ENCODE measurements at regions not wholly inside any gene's neighbourhood (a gene's known extent, or its start where the extent isn't known, plus 50 kb on each side); places are given as distances from the start of the nearest gene placed in this dataset.

DNA sequence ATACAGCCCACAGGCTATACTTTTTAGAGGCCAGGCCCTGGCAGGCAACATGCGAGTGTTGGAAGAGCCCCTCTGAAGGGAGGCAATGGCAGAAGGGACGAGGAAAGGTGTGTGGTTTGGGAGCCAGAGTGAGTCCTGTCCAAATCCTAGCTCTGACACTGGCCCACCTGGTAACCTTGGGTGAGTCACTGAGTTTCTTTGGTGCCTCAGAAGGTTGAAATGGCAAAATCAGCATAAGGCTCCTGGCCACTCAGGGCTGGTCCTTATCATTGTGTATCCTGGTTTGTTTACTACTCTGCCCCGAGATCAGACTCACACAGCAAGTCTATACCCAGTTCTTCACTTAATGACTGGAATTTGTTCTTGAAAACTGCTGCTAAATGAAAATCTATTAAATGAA lies 71.4 kb upstream of the TLE3 start:
- Histone ChIP-seq H3K9me3 (ENCODE audit: insufficient read depth, low read length) (peaks cover 4% of the 10 kb centered on the region; the same call in 1 of the 2 replicates), H3K4me3 (ENCODE audit: insufficient read length, low read depth) (no peak overlapping the region), H3K27me3 (ENCODE audit: insufficient read depth, insufficient read length) (no peaks in the 10 kb centered on the region), H3K4me1 (ENCODE audit: insufficient read depth, insufficient read length) (peaks cover 12% of the 10 kb centered on the region), H3K36me3 (ENCODE audit: insufficient read depth, insufficient read length, low read length) (no peaks in the 10 kb centered on the region), H3K9ac (ENCODE audit: insufficient read length, low read depth) (no peak overlapping the region)
- no peak for DNase-seq (ENCODE audit: low read depth, low spot score)
- TF ChIP-seq YY1 (IDR thresholded peaks at IDR 0.05; ENCODE audit: insufficient read depth, insufficient read length) (no peak), SUZ12 (IDR thresholded peaks at IDR 0.05; ENCODE audit: extremely low read depth, insufficient read depth, insufficient read length) (no peak), ZNF274 (IDR thresholded peaks at IDR 0.05; ENCODE audit: low read depth, low read length) (no peak)

DNA sequence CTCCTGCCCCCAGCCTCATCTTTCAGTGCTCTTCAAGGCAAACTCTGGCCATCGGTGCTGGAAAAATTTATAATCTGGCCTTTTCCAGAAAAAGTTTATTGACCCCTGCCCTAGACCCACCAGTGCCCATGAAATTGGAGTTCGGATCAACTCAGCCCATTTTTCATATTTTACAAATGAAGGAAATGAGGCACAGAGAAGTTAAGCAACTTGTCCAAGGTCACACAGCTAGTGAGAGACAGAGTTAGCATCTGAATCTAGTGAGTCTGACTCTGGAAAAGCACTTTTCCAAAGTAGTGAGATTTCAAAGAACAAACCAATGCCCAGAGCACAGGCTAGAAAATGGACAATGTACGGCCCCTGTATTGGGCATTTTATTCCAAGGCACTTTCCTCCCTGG lies 69.4 kb upstream of the TLE3 start:
- Histone ChIP-seq H3K4me3 (ENCODE audit: insufficient read length, low read depth) (no peak overlapping the region), H3K9me3 (ENCODE audit: insufficient read depth, low read length) (peaks cover 6% of the 10 kb centered on the region; the same call in 1 of the 2 replicates), H3K27me3 (ENCODE audit: insufficient read depth, insufficient read length) (no peaks in the 10 kb centered on the region), H3K4me1 (ENCODE audit: insufficient read depth, insufficient read length) (peaks cover 12% of the 10 kb centered on the region), H3K9ac (ENCODE audit: insufficient read length, low read depth) (no peak overlapping the region), H3K36me3 (ENCODE audit: insufficient read depth, insufficient read length, low read length) (no peaks in the 10 kb centered on the region)
- TF ChIP-seq SUZ12 (IDR thresholded peaks at IDR 0.05; ENCODE audit: extremely low read depth, insufficient read depth, insufficient read length) (no peak), ZNF274 (IDR thresholded peaks at IDR 0.05; ENCODE audit: low read depth, low read length) (no peak), YY1 (IDR thresholded peaks at IDR 0.05; ENCODE audit: insufficient read depth, insufficient read length) (no peak)
- no peak for DNase-seq (ENCODE audit: low read depth, low spot score)

DNA sequence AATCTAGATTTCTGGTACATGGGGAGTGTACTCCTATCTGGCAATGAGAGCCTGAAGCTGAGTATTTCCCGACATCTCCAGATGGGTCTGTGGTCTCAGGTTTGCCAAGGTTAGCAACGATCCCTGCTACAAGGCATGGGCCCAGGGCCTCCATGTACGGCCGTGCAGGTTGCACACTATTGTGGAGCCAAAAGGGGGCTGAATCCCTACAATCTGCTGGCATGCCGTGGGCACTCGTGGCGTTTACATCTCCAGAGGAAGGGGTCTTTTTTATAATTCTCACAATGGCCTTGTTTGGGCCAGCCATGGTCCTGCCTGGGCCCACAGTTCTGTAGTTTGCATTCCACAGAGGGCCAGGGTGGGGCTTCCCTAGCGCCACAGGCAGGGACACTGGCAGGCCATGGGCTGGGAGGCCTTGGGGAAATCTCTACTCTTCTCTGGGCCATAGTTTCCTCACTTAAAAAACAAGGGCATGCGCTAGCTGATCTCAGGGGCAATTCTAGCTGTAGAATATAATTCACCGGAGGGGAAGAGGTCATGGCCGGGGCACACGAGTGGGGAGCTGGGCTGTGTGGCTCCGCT lies 68.9 kb upstream of the TLE3 start:
- H3K4me1 ChIP-seq (ENCODE audit: insufficient read depth, insufficient read length) = peaks cover 12% of the 10 kb centered on the region
- TF ChIP-seq ZNF274 (IDR thresholded peaks at IDR 0.05; ENCODE audit: low read depth, low read length) = no peak
- TF ChIP-seq SUZ12 (IDR thresholded peaks at IDR 0.05; ENCODE audit: extremely low read depth, insufficient read depth, insufficient read length) = no peak
- no peak for TF ChIP-seq YY1 (IDR thresholded peaks at IDR 0.05; ENCODE audit: insufficient read depth, insufficient read length)
- no peaks in the 10 kb centered on the region for H3K27me3 ChIP-seq (ENCODE audit: insufficient read depth, insufficient read length)

DNA sequence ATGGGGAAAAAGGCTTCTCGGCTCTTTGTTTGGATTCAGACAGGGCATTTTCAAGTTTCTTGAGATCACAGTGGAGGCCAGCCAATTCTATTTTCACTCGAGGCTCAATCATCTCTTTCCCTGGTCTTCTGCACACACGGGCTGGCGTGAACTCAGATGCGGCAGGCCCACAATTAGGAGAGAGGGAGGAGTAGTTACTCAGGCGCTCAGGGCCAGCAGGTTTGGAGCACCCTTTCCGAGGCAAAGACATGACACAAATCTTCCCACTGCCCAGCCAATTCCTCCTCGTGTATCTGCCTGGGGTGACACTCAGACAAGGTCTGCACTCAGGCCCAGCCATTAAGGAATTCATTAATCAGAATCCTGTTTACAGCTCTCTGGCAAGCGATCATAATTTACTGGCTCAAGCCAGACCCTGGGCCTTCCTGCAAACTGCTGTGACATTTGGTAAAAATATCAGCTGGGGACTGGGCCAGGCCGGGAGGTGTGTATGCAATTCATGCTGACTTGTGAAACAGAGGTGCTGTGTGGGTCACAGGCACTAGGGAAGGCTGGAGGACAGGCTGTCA lies 68.1 kb upstream of the TLE3 start:
- Histone ChIP-seq H3K9me3 (ENCODE audit: insufficient read depth, low read length) (peaks cover 6% of the 10 kb centered on the region; the same call in 1 of the 2 replicates), H3K27me3 (ENCODE audit: insufficient read depth, insufficient read length) (no peaks in the 10 kb centered on the region), H3K36me3 (ENCODE audit: insufficient read depth, insufficient read length, low read length) (no peaks in the 10 kb centered on the region), H3K4me3 (ENCODE audit: insufficient read length, low read depth) (no peak overlapping the region), H3K9ac (ENCODE audit: insufficient read length, low read depth) (peak overlapping the region; percentile 15), H3K4me1 (ENCODE audit: insufficient read depth, insufficient read length) (peaks cover 12% of the 10 kb centered on the region)
- DNase-seq (ENCODE audit: low read depth, low spot score) = no peak
- TF ChIP-seq SUZ12 (IDR thresholded peaks at IDR 0.05; ENCODE audit: extremely low read depth, insufficient read depth, insufficient read length) (no peak), YY1 (IDR thresholded peaks at IDR 0.05; ENCODE audit: insufficient read depth, insufficient read length) (no peak), ZNF274 (IDR thresholded peaks at IDR 0.05; ENCODE audit: low read depth, low read length) (no peak)

More for the DNA sequence above, 68.9 kb upstream of the TLE3 start:
- peaks cover 6% of the 10 kb centered on the region; the same call in 1 of the 2 replicates for H3K9me3 ChIP-seq (ENCODE audit: insufficient read depth, low read length)
- DNase-seq (ENCODE audit: low read depth, low spot score) = no peak
- no peaks in the 10 kb centered on the region for H3K36me3 ChIP-seq (ENCODE audit: insufficient read depth, insufficient read length, low read length)
- H3K9ac ChIP-seq (ENCODE audit: insufficient read length, low read depth) = no peak overlapping the region
- no peak overlapping the region for H3K4me3 ChIP-seq (ENCODE audit: insufficient read length, low read depth)

DNA sequence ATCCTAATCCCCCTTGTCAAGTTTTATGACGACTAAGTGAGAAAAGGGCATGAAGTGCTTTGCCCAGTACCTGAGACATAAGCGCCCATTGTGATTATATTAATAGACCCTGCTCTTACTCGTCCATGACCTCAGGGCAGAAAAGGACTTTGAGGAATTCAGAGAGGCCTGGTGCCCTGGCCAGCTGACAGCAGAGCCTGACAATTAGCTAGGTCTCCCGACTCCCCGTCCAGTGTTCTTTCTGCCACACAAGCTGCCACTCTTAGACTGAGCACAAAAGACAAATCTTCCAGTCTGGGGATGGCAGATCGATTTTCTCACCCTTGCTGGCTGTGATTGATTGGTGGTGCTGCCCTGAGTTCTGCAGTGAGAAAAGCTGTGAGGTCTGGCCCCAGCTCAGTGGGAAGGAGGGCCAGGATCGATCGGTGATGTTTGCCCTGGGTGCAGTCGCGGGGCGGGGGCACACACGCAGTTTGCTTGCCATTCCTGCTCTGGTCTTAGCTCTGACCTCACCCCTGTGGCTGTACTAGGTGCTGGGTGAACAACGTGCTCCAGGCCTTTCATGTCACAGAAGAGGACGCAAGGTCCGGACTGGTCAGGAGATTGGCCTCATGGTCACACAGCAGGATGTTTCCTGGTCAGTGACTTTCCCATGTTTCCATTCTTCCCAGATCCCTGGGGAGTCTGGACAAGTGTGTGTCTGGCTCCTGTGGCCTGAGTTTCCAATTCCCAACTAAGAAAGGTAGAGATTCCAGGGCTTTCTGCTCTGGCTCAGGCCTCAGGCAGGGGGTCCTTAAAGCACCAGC lies 67.4 kb upstream of the TLE3 start:
- no peaks in the 10 kb centered on the region for H3K27me3 ChIP-seq (ENCODE audit: insufficient read depth, insufficient read length)
- DNase-seq (ENCODE audit: low read depth, low spot score) = no peak
- H3K9me3 ChIP-seq (ENCODE audit: insufficient read depth, low read length) = peaks cover 6% of the 10 kb centered on the region; the same call in 1 of the 2 replicates
- no peaks in the 10 kb centered on the region for H3K36me3 ChIP-seq (ENCODE audit: insufficient read depth, insufficient read length, low read length)
- TF ChIP-seq YY1 (IDR thresholded peaks at IDR 0.05; ENCODE audit: insufficient read depth, insufficient read length) (no peak), ZNF274 (IDR thresholded peaks at IDR 0.05; ENCODE audit: low read depth, low read length) (no peak), SUZ12 (IDR thresholded peaks at IDR 0.05; ENCODE audit: extremely low read depth, insufficient read depth, insufficient read length) (no peak)
- peaks cover 10% of the 10 kb centered on the region for H3K4me1 ChIP-seq (ENCODE audit: insufficient read depth, insufficient read length)
- H3K9ac ChIP-seq (ENCODE audit: insufficient read length, low read depth) = peak overlapping the region; percentile 24
- no peak overlapping the region for H3K4me3 ChIP-seq (ENCODE audit: insufficient read length, low read depth)

DNA sequence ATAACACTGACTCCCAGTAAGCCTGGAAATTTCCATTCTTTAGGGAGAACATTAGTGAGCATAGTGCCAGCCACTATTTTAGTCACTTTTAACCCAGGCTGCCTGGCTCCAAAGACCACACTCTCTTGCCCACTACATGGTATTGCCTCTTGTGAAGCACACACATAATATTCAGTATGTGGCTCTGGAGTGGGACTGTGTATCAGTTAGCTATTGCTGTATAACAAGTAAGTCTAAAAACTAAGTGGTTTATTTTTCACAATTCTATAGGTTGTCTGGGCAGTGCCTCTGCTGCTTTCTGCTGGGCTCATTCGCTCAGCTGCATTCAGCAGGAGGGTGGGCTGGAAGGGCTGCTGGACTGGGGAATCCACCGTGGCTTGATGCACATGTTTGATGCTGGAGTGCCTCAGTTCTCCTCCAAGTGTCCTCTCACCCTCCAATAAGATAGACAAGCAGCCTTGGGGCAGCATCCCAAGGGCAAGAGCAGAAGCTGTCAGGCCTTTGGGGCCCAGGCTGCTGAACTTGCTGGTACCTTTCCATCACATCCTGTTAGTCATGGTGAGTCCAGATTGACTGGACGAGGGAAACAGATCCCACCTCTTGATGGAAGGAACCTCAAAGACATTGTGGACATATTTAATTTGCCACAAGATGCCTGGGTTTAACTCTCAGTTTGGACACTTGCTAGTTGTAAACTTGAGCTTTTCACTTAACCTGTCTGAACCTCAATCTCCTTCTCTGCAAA lies 66.6 kb upstream of the TLE3 start:
- Histone ChIP-seq H3K4me3 (ENCODE audit: insufficient read length, low read depth) (no peak overlapping the region), H3K27me3 (ENCODE audit: insufficient read depth, insufficient read length) (no peaks in the 10 kb centered on the region), H3K36me3 (ENCODE audit: insufficient read depth, insufficient read length, low read length) (no peaks in the 10 kb centered on the region), H3K4me1 (ENCODE audit: insufficient read depth, insufficient read length) (peaks cover 13% of the 10 kb centered on the region), H3K9ac (ENCODE audit: insufficient read length, low read depth) (no peak overlapping the region), H3K9me3 (ENCODE audit: insufficient read depth, low read length) (peaks cover 6% of the 10 kb centered on the region; the same call in 1 of the 2 replicates)
- TF ChIP-seq ZNF274 (IDR thresholded peaks at IDR 0.05; ENCODE audit: low read depth, low read length) (no peak), SUZ12 (IDR thresholded peaks at IDR 0.05; ENCODE audit: extremely low read depth, insufficient read depth, insufficient read length) (no peak), YY1 (IDR thresholded peaks at IDR 0.05; ENCODE audit: insufficient read depth, insufficient read length) (no peak)
- DNase-seq (ENCODE audit: low read depth, low spot score) = no peak

Measured in NT2/D1 (cell line).